Activated naive CD8-positive, alpha-beta T cell treated with anti-CD3 and anti-CD28 coated beads for 36 hours (primary cell): ENCODE measurements at regions not wholly inside any gene's neighbourhood (a gene's known extent, or its start where the extent isn't known, plus 50 kb on each side); places are given as distances from the start of the nearest gene placed in this dataset.

Experiments
- DNase-seq: peaks from one replicate; pipeline ENCODE4 v3.0.0; 2021
- H3K27ac Mint-ChIP-seq: one replicate; pipeline ENCODE4 v1.8.0; 2022; ENCODE audit warnings: mild to moderate bottlenecking, moderate library complexity, mixed read lengths
- H3K27me3 Mint-ChIP-seq: one replicate; pipeline ENCODE4 v1.8.0; 2022; ENCODE audit warnings: mild to moderate bottlenecking, mixed read lengths
- H3K36me3 Mint-ChIP-seq: one replicate; pipeline ENCODE4 v1.8.0; 2021; ENCODE audit warnings: mild to moderate bottlenecking, mixed read lengths
- H3K4me1 Mint-ChIP-seq: one replicate; pipeline ENCODE4 v1.8.0; 2021; ENCODE audit warnings: mixed read lengths
- H3K4me3 Mint-ChIP-seq: one replicate; pipeline ENCODE4 v1.8.0; 2022; ENCODE audit warnings: mild to moderate bottlenecking, moderate library complexity, mixed read lengths
- H3K9me3 Mint-ChIP-seq: one replicate; pipeline ENCODE4 v1.8.0; 2022; ENCODE audit warnings: mixed read lengths

- no peak overlapping the region for H3K27ac Mint-ChIP-seq
- peaks cover 1% of the 10 kb centered on the region for H3K4me1 Mint-ChIP-seq
- peaks cover 3% of the 10 kb centered on the region for H3K27me3 Mint-ChIP-seq
- no peak overlapping the region for H3K4me3 Mint-ChIP-seq
- H3K36me3 Mint-ChIP-seq = no peaks in the 10 kb centered on the region
- no peaks in the 10 kb centered on the region for H3K9me3 Mint-ChIP-seq
- DNase-seq = no peak
Measured at GRCh38 chr13:23992781-23993679, 95.7 kb upstream of the C1QTNF9B start.

- Mint-ChIP-seq H3K4me3 (no peak overlapping the region), H3K4me1 (peaks cover 1% of the 10 kb centered on the region), H3K9me3 (no peaks in the 10 kb centered on the region), H3K36me3 (no peaks in the 10 kb centered on the region), H3K27ac (no peak overlapping the region), H3K27me3 (peaks cover 3% of the 10 kb centered on the region)
- no peak for DNase-seq
Measured at GRCh38 chr13:23993680-23993985, 96.3 kb upstream of the C1QTNF9B start.

GRCh38 chr13:23995283-23996073, 98.2 kb upstream of the C1QTNF9B start:
- no peak overlapping the region for H3K27ac Mint-ChIP-seq

GRCh38 chr13:23996456-23996855, 99.2 kb upstream of the C1QTNF9B start:
- DNase-seq = no peak
- Mint-ChIP-seq H3K36me3 (no peaks in the 10 kb centered on the region), H3K4me3 (no peak overlapping the region), H3K27ac (no peak overlapping the region), H3K27me3 (no peaks in the 10 kb centered on the region), H3K4me1 (peaks cover 1% of the 10 kb centered on the region), H3K9me3 (no peaks in the 10 kb centered on the region)

More at GRCh38 chr13:23995283-23996073, 98.2 kb upstream of the C1QTNF9B start:
- H3K4me1 Mint-ChIP-seq = peaks cover 1% of the 10 kb centered on the region
- H3K27me3 Mint-ChIP-seq = no peaks in the 10 kb centered on the region
- no peak overlapping the region for H3K4me3 Mint-ChIP-seq
- DNase-seq = no peak
- no peaks in the 10 kb centered on the region for H3K9me3 Mint-ChIP-seq
- H3K36me3 Mint-ChIP-seq = no peaks in the 10 kb centered on the region

GRCh38 chr13:23999424-23999823, 102.1 kb upstream of the C1QTNF9B start:
- H3K27me3 Mint-ChIP-seq = no peaks in the 10 kb centered on the region
- no peaks in the 10 kb centered on the region for H3K9me3 Mint-ChIP-seq
- no peak overlapping the region for H3K27ac Mint-ChIP-seq
- H3K4me1 Mint-ChIP-seq = peaks cover 1% of the 10 kb centered on the region
- H3K36me3 Mint-ChIP-seq = no peaks in the 10 kb centered on the region
- no peak overlapping the region for H3K4me3 Mint-ChIP-seq
- no peak for DNase-seq

GRCh38 chr13:24002206-24002815, 105.0 kb upstream of the C1QTNF9B start:
- H3K9me3 Mint-ChIP-seq = no peaks in the 10 kb centered on the region
- no peaks in the 10 kb centered on the region for H3K27me3 Mint-ChIP-seq
- H3K4me1 Mint-ChIP-seq = no peaks in the 10 kb centered on the region

GRCh38 chr13:24004142-24004899, 107.0 kb upstream of the C1QTNF9B start:
- no peak for DNase-seq
- Mint-ChIP-seq H3K36me3 (no peaks in the 10 kb centered on the region), H3K9me3 (no peaks in the 10 kb centered on the region), H3K27me3 (no peaks in the 10 kb centered on the region), H3K4me1 (no peaks in the 10 kb centered on the region), H3K27ac (no peak overlapping the region), H3K4me3 (no peak overlapping the region)

More at GRCh38 chr13:24002206-24002815, 105.0 kb upstream of the C1QTNF9B start:
- no peaks in the 10 kb centered on the region for H3K36me3 Mint-ChIP-seq
- H3K4me3 Mint-ChIP-seq = no peak overlapping the region
- no peak for DNase-seq
- H3K27ac Mint-ChIP-seq = no peak overlapping the region

GRCh38 chr13:24004971-24005370, 107.7 kb upstream of the C1QTNF9B start:
- no peaks in the 10 kb centered on the region for H3K9me3 Mint-ChIP-seq
- DNase-seq = no peak
- no peaks in the 10 kb centered on the region for H3K4me1 Mint-ChIP-seq
- H3K4me3 Mint-ChIP-seq = no peak overlapping the region
- no peaks in the 10 kb centered on the region for H3K36me3 Mint-ChIP-seq
- H3K27me3 Mint-ChIP-seq = no peaks in the 10 kb centered on the region
- H3K27ac Mint-ChIP-seq = no peak overlapping the region

- Mint-ChIP-seq H3K4me3 (no peak overlapping the region), H3K36me3 (no peaks in the 10 kb centered on the region), H3K4me1 (no peaks in the 10 kb centered on the region), H3K9me3 (no peaks in the 10 kb centered on the region), H3K27me3 (no peaks in the 10 kb centered on the region), H3K27ac (no peak overlapping the region)
- DNase-seq = no peak
Measured at GRCh38 chr13:24005755-24006281, 108.5 kb upstream of the C1QTNF9B start.

GRCh38 chr13:24006520-24007248, 109.4 kb upstream of the C1QTNF9B start:
- H3K27ac Mint-ChIP-seq = no peak overlapping the region
- no peaks in the 10 kb centered on the region for H3K9me3 Mint-ChIP-seq
- H3K4me3 Mint-ChIP-seq = no peak overlapping the region
- no peaks in the 10 kb centered on the region for H3K36me3 Mint-ChIP-seq
- H3K4me1 Mint-ChIP-seq = no peaks in the 10 kb centered on the region
- H3K27me3 Mint-ChIP-seq = no peaks in the 10 kb centered on the region
- no peak for DNase-seq

GRCh38 chr13:24007979-24008620, 110.8 kb upstream of the C1QTNF9B start:
- H3K4me1 Mint-ChIP-seq = no peaks in the 10 kb centered on the region
- no peak overlapping the region for H3K4me3 Mint-ChIP-seq
- H3K27ac Mint-ChIP-seq = no peak overlapping the region
- DNase-seq = no peak
- H3K9me3 Mint-ChIP-seq = no peaks in the 10 kb centered on the region
- no peaks in the 10 kb centered on the region for H3K27me3 Mint-ChIP-seq
- no peaks in the 10 kb centered on the region for H3K36me3 Mint-ChIP-seq

GRCh38 chr13:24008679-24009078, 111.4 kb upstream of the C1QTNF9B start:
- no peak overlapping the region for H3K27ac Mint-ChIP-seq
- DNase-seq = no peak
- H3K9me3 Mint-ChIP-seq = no peaks in the 10 kb centered on the region

GRCh38 chr13:24011266-24011665, 114.0 kb upstream of the C1QTNF9B start:
- Mint-ChIP-seq H3K4me1 (no peaks in the 10 kb centered on the region), H3K27me3 (no peaks in the 10 kb centered on the region), H3K36me3 (no peaks in the 10 kb centered on the region), H3K27ac (no peak overlapping the region), H3K4me3 (no peak overlapping the region), H3K9me3 (no peaks in the 10 kb centered on the region)
- DNase-seq = no peak

More at GRCh38 chr13:24008679-24009078, 111.4 kb upstream of the C1QTNF9B start:
- H3K27me3 Mint-ChIP-seq = no peaks in the 10 kb centered on the region
- no peak overlapping the region for H3K4me3 Mint-ChIP-seq
- no peaks in the 10 kb centered on the region for H3K4me1 Mint-ChIP-seq
- H3K36me3 Mint-ChIP-seq = no peaks in the 10 kb centered on the region

GRCh38 chr13:24012648-24013047, 115.3 kb upstream of the C1QTNF9B start:
- Mint-ChIP-seq H3K4me3 (no peak overlapping the region), H3K27ac (no peak overlapping the region), H3K9me3 (no peaks in the 10 kb centered on the region), H3K4me1 (no peaks in the 10 kb centered on the region), H3K27me3 (no peaks in the 10 kb centered on the region), H3K36me3 (no peaks in the 10 kb centered on the region)
- no peak for DNase-seq
